BE2C (cell line): ENCODE measurements at regions not wholly inside any gene's neighbourhood (a gene's known extent, or its start where the extent isn't known, plus 50 kb on each side); places are given as distances from the start of the nearest gene placed in this dataset.
"Not testable (repeated sequence)": the region's sequence is repeated elsewhere in the genome, so short reads cannot be mapped to it uniquely, and the experiment has no call there.

Source experiments
- DNase-seq: peaks from one replicate; pipeline ENCODE4 v3.0.0-alpha.2; 2020
- H3K27me3 ChIP-seq: fragments of 250-450 bp; sonication (Bioruptor Pico); 2 replicates; pipeline ENCODE4 v1.5.1; 2020; ENCODE audit warnings: mild to moderate bottlenecking
- H3K36me3 ChIP-seq: fragments of 250-450 bp; sonication (Bioruptor Pico); 2 replicates; pipeline ENCODE4 v1.5.1; 2020; ENCODE audit warnings: mild to moderate bottlenecking
- H3K4me1 ChIP-seq: fragments of 250-450 bp; sonication (Bioruptor Pico); 2 replicates; pipeline ENCODE4 v1.5.1; 2020
- H3K4me3 ChIP-seq: 2 replicates; pipeline ENCODE4 v1.5.1; 2011; ENCODE audit warnings: low read depth, low read length
- H3K9me3 ChIP-seq: fragments of 250-450 bp; sonication (Bioruptor Pico); 2 replicates; pipeline ENCODE4 v1.5.1; 2020
- TF ChIP-seq, protein P1 (sequence below): IDR thresholded peaks from 2 replicates; pipeline ENCODE4 v1.5.1; 2012; ENCODE audit warnings: mild to moderate bottlenecking, low read depth, low read length

DNA sequence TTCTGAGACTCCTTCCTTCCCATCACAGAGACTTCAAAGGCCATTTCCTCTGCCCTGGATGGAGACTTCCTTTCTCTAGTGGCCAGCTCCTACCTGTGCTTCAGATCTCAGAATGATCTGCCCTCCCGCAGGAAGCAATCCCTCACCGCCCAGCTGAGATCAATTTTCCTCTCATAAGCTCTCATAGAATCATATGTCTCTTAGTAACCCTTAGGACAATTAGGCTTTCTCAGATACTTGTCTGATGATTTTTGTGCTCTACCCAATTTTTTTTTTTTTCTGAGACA lies 212.6 kb upstream of the PRSS58 start:
- Histone ChIP-seq H3K36me3 (no peaks in the 10 kb centered on the region), H3K9me3 (no peaks in the 10 kb centered on the region), H3K4me1 (no peaks in the 10 kb centered on the region), H3K27me3 (no peaks in the 10 kb centered on the region), H3K4me3 (no peak overlapping the region)
- no peak for DNase-seq
- TF ChIP-seq, protein P1, sequence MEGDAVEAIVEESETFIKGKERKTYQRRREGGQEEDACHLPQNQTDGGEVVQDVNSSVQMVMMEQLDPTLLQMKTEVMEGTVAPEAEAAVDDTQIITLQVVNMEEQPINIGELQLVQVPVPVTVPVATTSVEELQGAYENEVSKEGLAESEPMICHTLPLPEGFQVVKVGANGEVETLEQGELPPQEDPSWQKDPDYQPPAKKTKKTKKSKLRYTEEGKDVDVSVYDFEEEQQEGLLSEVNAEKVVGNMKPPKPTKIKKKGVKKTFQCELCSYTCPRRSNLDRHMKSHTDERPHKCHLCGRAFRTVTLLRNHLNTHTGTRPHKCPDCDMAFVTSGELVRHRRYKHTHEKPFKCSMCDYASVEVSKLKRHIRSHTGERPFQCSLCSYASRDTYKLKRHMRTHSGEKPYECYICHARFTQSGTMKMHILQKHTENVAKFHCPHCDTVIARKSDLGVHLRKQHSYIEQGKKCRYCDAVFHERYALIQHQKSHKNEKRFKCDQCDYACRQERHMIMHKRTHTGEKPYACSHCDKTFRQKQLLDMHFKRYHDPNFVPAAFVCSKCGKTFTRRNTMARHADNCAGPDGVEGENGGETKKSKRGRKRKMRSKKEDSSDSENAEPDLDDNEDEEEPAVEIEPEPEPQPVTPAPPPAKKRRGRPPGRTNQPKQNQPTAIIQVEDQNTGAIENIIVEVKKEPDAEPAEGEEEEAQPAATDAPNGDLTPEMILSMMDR, result no peak

DNA sequence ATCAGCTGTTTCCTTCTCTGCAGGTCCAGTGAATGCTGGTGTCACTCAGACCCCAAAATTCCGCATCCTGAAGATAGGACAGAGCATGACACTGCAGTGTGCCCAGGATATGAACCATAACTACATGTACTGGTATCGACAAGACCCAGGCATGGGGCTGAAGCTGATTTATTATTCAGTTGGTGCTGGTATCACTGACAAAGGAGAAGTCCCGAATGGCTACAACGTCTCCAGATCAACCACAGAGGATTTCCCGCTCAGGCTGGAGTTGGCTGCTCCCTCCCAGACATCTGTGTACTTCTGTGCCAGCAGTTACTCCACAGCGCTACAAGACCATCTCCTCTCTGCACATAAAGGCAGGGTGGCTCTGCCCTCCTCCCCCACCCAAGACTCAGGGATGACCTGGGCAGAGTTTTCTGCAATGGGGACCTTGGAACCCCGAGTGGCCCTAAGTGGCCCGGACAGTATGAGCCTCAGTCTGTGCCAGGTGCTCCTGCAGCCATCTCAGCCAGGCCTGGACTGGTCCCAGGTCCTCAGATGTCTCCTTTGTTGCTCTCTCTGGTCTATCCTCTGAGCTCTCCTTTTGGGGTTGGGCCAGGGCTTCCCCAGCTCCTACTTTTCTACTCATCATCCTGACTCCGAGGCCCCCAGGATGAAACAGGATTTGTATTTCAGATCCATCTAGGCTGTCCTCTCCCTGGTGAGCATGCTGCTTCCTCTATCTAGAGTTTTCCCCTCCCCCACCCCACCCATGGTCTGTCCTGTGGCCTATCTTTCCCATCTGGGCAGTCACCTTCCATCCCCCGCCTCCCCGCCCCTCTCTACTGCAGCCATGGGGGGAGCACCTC lies 212.1 kb upstream of the PRSS58 start:
- TF ChIP-seq, protein P1, result no peak
- no peak for DNase-seq
- Histone ChIP-seq H3K27me3 (no peaks in the 10 kb centered on the region), H3K9me3 (no peaks in the 10 kb centered on the region), H3K4me1 (no peaks in the 10 kb centered on the region), H3K4me3 (no peak overlapping the region), H3K36me3 (no peaks in the 10 kb centered on the region)

DNA sequence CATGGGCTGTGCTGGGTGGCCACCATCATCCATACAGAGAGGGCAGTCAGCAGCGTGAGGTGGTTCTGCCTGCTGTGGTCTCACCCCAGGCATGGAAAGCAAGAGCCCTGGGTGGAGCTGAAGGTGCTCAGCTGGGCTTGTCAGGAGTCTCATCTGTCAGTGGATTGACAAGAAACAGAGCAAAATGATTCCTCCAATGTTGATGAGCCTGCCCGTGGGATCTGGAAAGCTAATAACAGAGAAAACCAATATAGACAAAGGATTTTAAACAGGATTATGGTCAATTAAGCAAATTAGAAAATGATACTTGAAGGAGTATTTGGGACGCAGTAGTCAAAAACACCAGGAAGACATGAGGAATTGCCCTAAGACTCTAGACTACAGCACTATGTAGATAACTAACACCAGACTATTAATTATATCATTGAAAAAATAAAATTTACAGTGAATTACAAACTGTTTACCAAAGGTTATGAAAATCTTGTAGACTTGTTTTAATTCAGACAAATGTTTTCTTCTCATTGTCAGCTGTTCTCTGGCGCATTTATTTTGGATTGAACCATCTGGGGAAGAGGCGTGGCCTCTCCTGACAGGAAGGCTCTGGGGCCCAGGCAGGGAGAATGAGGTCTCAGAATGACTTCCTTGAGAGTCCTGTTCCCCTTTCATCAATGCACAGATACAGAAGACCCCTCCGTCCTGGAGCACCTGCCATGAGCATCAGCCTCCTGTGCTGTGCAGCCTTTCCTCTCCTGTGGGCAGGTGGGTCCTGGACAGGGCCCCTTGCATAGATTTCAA lies 211.2 kb upstream of the PRSS58 start:
- Histone ChIP-seq H3K27me3 (no peaks in the 10 kb centered on the region), H3K9me3 (no peaks in the 10 kb centered on the region), H3K4me1 (no peaks in the 10 kb centered on the region), H3K4me3 (no peak overlapping the region), H3K36me3 (no peaks in the 10 kb centered on the region)
- TF ChIP-seq, protein P1, result no peak
- no peak for DNase-seq

DNA sequence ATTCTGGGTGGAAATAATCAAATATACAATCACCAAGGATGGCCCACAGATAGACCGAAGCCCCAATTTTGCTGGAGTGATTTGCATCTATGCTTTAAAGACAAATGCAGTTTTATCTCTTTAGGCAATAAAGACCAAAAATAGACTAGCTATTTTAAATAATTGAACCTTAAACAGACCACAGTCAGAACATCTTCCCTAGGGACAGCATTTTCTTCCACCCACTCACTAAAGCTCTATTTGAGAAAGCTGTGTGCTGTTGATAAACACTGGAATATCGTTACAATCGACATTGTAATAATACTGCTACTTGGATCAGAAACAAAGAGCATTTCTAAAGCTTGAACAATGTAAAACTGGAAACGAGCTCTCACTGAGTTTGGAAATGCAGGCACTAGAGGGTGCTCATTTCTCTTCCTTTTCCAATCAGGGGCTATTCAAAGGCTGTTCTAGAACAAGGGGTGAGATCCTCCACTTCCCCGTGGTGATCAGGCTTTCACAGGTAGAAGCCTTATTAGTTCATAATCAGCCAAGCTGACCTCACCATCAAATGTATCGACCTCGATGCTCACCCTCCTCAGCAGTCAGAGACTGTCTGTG lies 209.3 kb upstream of the PRSS58 start:
- not testable (repeated sequence) for H3K4me3 ChIP-seq, H3K27me3 ChIP-seq, H3K4me1 ChIP-seq, DNase-seq, H3K9me3 ChIP-seq, H3K36me3 ChIP-seq

DNA sequence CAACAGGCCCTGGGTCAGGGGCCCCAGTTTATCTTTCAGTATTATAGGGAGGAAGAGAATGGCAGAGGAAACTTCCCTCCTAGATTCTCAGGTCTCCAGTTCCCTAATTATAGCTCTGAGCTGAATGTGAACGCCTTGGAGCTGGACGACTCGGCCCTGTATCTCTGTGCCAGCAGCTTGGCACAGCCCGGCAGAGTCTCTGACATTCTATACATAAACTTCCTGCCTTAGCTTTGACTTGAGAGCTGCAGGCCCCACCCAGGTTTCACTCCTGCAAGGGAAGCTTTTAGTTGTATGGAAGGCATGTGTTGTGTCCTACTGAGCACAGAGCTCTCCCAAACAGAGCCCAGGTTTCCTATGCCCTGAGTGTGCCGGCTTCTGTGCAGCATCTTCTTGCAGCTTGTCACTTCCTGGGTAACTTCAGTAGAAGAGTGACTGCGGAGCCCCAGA lies 205.6 kb upstream of the PRSS58 start:
- no peak for DNase-seq
- Histone ChIP-seq H3K4me3 (no peak overlapping the region), H3K9me3 (no peaks in the 10 kb centered on the region), H3K4me1 (no peaks in the 10 kb centered on the region), H3K27me3 (no peaks in the 10 kb centered on the region), H3K36me3 (no peaks in the 10 kb centered on the region)
- TF ChIP-seq, protein P1, result no peak

DNA sequence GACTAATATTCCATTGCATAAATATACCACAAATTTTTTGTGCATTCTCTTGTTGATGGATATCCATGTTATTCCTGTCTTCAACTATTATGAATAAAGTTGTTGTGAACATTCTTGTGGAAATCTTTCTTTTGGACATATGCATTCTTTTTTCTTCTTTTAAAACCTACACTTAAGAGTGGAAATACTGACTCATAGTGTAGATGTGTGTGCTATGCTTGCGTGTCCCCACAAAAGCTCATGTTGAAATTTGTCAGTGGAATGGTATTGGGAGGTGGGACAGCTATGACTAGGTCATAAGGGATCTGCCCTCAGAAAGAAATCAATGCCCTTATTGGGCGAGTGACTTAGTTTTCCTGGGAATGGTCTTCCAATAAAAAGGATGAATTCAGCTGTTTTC lies 203.6 kb upstream of the PRSS58 start:
- no peaks in the 10 kb centered on the region for H3K27me3 ChIP-seq
- DNase-seq, result no peak
- H3K4me3 ChIP-seq, result no peak overlapping the region
- TF ChIP-seq, protein P1, result no peak
- no peaks in the 10 kb centered on the region for H3K9me3 ChIP-seq
- H3K4me1 ChIP-seq, result no peaks in the 10 kb centered on the region
- H3K36me3 ChIP-seq, result no peaks in the 10 kb centered on the region
